ENCODE measurements at regions not wholly inside any gene's neighbourhood (a gene's known extent, or its start where the extent isn't known, plus 50 kb on each side); places are given as distances from the start of the nearest gene placed in this dataset.

GRCh38 chr17:13970531-13970930 lies 98.8 kb upstream of the COX10 start:
- TF ChIP-seq, protein P1, sequence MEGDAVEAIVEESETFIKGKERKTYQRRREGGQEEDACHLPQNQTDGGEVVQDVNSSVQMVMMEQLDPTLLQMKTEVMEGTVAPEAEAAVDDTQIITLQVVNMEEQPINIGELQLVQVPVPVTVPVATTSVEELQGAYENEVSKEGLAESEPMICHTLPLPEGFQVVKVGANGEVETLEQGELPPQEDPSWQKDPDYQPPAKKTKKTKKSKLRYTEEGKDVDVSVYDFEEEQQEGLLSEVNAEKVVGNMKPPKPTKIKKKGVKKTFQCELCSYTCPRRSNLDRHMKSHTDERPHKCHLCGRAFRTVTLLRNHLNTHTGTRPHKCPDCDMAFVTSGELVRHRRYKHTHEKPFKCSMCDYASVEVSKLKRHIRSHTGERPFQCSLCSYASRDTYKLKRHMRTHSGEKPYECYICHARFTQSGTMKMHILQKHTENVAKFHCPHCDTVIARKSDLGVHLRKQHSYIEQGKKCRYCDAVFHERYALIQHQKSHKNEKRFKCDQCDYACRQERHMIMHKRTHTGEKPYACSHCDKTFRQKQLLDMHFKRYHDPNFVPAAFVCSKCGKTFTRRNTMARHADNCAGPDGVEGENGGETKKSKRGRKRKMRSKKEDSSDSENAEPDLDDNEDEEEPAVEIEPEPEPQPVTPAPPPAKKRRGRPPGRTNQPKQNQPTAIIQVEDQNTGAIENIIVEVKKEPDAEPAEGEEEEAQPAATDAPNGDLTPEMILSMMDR (IDR thresholded peaks at IDR 0.05) = no peak
- TF ChIP-seq POLR2AphosphoS5 (IDR thresholded peaks at IDR 0.05) = no peak
- no peak for TF ChIP-seq POLR2A (IDR thresholded peaks at IDR 0.05)
- TF ChIP-seq EP300 (IDR thresholded peaks at IDR 0.05) = no peak

All from gastroesophageal sphincter (tissue), 3 donors.